Hepatic stellate cell (primary cell): ENCODE measurements at regions not wholly inside any gene's neighbourhood (a gene's known extent, or its start where the extent isn't known, plus 50 kb on each side); places are given as distances from the start of the nearest gene placed in this dataset.

Experiments
- DNase-seq: peaks from one replicate; pipeline ENCODE4 v3.0.0; 2011; ENCODE audit warnings: low spot score

GRCh38 chr2:16296331-16297250 is 356.2 kb downstream of the MYCN start:
- DNase-seq = no peak

GRCh38 chr2:16296038-16296290 is 355.6 kb downstream of the MYCN start:
- no peak for DNase-seq

GRCh38 chr2:16294791-16295190 is 354.4 kb downstream of the MYCN start:
- no peak for DNase-seq

- no peak for DNase-seq
These were observed 353.5 kb downstream of the MYCN start for GRCh38 chr2:16293871-16294270.

DNA sequence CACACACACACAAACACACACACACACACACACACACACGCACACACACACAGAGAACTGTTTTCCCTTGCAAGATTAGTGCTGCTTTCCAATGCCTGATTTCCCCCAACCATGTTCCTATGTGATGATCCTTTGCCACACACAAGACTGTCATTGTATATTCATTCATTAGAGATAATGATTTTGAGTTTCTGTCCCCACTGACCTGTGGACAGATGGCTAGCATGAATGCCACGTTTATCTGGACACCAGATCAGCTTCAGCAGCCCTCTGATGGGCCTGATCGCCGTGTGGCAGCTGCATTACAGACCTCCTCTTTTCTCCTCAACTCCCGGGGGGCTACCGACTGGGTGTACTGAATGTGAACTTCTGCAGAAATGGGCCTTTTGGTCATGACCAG is 353.0 kb downstream of the MYCN start:
- no peak for DNase-seq

- no peak for DNase-seq
These were observed 351.6 kb downstream of the MYCN start for GRCh38 chr2:16291731-16292550.

GRCh38 chr2:16291226-16291625 is 350.9 kb downstream of the MYCN start:
- no peak for DNase-seq

DNA sequence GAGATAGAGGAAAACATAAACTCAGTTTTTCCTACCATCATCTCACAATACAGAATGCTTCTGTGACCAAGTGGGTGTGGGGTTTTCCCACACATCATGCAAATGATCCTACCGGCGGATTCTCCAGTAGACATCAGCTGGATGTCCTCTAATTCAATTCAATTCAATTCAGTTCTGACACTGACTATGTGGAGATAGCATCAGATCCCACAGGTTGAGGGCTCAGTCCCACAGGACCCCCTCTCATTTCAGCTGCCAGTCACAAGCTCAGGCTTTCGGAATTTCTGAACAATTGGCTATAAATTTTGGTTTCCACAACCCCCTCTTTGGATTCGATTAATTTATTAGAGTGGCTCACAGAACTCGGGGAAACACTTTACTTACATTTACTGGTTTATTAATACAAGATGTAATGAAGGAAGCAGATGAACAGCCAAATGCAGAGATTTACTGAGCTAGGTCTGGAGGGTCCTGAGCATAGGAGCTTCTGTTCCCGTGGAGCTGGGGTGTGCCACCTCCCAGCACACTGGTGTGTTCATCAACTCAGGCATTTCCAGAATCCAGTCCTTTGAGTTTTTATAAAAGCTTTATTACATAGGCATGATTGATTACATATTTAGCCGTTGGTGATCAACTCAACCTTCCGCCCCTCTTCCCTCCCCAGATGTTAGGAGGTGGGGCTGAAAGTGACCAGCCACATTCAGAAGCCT is 350.1 kb downstream of the MYCN start:
- DNase-seq = no peak

- no peak for DNase-seq
These were observed 348.2 kb downstream of the MYCN start for GRCh38 chr2:16288371-16289112.

DNA sequence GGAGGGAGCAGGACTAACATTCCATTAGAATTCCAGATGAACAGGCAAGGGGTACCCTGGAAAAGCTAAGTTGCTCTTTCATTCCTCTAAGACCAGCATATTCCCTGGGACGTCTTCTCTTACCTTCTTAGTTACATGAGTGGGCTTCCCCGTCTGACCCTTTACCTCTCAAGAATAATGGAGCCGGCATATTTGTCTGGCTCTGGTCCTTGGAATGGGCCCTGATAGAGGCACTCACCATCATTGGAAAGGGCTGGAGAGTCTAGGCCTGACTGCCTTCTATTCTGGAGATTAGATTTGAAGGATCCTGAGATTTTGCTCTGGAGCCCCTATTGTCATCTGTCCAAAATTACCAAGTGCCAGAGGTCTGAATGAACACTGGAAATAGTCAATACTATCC is 347.5 kb downstream of the MYCN start:
- no peak for DNase-seq

DNA sequence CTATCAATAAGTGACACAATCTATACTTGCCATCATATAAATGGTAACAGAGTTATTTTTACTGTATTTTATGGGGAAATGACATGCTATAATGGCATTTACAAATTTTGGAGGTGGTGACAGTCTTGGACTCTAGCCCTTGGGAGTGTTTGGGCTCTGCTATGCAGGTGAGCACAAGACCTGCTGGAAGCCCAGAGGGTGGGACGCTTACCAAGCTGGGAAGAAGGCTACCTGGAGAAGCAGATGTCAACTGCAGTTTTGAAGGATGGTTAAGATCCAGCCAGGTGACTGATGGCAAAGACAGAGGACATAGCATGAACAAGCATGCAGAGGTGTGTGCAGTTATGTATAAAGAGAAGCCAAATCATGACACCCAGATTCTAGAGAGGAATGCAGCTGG is 346.9 kb downstream of the MYCN start:
- no peak for DNase-seq

- no peak for DNase-seq
These were observed 345.6 kb downstream of the MYCN start for GRCh38 chr2:16285813-16286510.

- DNase-seq = no peak
These were observed 344.7 kb downstream of the MYCN start for GRCh38 chr2:16284941-16285625.

DNA sequence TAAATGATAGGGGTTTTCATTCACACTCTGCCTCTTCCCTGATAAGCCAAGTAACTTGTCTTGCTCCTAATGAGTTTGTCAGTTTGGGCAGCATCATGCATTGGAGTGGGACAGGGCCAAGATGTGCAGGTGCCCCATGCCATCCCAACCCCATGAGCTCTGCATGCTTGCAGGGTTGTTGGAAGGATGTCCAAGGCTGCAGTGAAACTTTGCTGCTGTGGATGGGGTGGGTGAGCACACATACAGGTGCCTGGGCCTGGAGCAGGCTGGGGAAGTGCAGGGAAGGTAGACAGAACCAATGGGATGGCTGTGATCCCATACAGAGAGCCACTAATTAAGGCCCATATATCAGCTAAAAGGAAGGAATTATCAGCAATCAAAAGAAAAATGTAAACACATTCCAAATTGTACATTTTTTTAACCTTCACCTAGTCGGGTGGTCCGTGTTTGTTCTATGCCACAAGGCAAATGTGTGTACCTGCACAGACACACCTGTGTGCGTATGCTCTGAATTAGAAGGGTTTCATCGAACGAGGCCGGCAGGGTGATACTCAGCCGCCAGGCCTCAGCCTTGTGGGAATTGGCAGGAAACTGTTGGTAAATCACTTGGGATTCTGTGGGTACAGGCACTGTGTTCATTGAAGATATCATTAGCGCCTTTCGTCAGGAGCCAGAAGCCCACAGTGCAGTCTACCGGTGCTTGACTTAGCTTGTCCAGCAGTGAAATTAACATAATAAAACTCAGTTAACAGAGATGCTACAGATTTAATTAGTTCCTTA is 342.9 kb downstream of the MYCN start:
- no peak for DNase-seq

GRCh38 chr2:16282511-16282910 is 342.2 kb downstream of the MYCN start:
- no peak for DNase-seq

DNA sequence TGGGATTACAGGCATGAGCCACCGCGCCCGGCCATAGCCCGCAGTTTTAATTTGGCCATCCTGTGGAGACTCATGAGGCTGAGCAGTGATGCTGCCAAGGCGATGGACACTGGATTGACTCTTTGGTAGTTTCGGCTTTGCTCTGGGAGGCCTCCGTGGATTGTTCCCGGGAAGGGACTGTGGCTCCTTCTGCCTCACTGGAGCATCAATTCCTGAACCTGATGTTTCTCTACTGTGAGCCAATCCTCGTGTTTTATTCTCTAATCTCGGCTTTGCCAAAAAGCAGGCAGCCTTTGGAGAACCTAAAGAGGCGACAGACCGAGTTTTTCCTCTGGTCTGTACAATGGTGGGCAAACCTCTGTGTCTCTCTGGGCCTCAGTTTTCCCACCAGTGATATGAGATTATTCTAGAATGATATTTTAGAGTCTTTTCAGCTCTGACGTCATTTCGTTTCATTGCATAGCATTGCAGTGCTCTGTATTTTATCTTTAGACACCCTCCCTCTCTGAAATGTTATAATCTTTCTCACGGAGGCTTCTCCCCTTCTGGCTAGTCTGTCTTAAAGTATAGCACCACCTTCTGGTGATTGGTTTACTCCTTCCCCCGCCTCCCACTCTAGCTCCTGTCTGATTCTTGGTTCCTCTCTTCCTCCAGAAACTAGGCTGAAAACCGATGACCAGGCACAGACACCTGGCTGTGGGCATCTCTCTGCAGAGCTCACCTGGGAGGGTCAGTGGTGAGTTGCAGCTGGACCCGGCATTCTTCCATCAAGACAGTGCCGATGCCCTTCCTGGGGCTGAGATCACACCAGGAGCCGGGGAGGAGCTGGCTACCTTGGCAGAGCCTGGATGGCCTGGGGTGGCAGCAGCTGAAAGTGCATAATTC is 341.3 kb downstream of the MYCN start:
- no peak for DNase-seq

DNA sequence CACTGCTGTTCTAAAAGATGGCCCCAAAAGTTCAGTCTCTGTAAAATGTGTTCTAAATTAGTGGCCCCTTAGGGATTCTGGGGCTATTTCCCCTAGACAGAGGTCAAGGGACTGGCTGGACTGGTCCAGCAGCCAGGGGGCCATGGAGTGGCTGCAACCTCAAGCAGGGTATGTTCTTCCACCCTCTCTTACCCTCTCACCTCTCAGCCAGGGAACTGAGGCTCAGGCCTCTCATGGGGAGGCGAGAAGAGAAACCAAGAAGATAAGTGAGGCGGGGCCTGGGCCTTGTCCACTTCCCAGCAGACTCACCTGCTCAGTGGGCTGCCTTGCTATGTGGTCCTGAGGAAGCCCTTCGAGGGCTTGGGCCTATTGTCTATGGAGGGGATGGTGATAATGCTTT is 339.7 kb downstream of the MYCN start:
- no peak for DNase-seq

DNA sequence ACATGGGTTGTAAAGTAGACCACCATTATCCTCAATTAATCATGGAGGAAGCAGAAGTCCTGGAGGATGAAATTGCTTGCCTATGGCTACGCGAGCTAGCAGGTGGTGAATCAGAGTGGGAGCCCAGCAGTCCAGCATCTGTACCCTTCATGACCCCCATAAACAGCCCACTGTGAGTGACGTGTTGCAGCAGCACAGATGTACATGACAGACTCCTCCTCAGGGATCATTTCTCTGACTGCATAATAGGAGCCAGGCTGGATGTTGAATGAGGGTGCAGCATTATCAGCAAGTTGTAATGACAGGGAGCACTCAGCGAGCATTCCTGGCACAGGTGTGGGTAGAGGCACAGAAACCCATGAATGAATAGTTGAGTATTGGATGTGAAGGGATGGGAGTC is 339.3 kb downstream of the MYCN start:
- DNase-seq = no peak

DNA sequence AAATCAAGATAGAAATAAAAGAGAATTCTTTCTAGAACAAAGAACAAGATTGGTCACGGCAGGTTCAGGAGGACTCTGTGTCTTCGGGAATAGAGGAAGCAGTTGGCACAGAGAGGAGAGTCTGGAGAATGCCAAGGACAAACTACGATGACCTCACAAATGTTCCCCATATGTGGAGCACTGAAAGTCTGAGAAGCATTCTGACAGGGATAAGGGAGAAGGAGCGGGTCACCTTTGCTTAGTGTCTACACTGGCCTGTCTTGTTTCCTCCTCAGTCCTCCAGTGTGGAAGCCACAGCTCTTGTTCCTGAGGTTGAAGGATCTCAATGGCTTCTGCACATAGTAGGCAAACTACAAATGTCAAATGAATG is 338.8 kb downstream of the MYCN start:
- DNase-seq = no peak
